ENCODE measurements at regions not wholly inside any gene's neighbourhood (a gene's known extent, or its start where the extent isn't known, plus 50 kb on each side); places are given as distances from the start of the nearest gene placed in this dataset.

DNA sequence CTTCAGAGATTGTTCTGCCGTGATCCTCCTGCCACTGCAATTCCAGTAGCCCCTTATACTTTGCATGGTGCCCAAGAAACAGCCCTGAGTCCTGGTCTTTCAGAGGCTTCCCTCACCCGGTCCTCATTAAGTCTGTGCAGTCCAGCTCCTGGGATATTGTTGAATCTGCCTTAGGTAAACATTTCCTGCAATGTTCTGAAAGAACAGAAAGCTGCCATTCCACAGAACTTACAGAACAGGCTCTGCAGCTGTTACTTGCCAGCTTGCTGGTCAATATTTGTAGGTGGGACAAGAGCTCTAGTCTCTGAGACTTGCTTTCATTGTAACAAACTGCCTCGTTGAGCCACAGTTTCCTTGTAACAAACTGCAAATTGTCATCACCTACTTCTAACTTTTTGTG, 115.0 kb upstream of the KIF5B start:
- DNase-seq (ENCODE audit: low read depth in 2 of 2), result no peak

GRCh38 chr10:32169556-32169955, 113.3 kb upstream of the KIF5B start:
- no peak for DNase-seq (ENCODE audit: low read depth in 2 of 2)

GRCh38 chr10:32167450-32167849, 111.2 kb upstream of the KIF5B start:
- DNase-seq (ENCODE audit: low read depth in 2 of 2), result no peak

- DNase-seq (ENCODE audit: low read depth in 2 of 2), result no peak
Measured at GRCh38 chr10:32166365-32166764, 110.1 kb upstream of the KIF5B start.

DNA sequence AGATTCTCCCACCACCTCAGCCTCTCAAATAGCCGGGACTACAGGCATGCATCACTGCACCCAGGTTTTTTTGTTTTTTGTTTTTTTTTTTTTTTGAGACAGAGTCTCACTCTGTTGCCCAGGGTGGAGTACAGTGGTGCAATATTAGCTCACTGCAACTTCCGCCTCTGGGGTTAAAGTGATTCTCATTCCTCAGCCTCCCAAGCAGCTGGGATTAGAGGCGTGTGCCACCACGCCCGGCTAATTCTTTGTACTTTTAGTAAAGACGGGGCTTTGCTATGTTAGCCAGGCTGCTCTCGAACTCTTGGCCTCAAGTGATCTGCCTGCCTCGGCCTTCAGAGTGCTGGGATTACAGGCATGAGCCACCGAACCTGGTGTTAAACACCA, 107.5 kb upstream of the KIF5B start:
- DNase-seq (ENCODE audit: low read depth in 2 of 2), result no peak

DNA sequence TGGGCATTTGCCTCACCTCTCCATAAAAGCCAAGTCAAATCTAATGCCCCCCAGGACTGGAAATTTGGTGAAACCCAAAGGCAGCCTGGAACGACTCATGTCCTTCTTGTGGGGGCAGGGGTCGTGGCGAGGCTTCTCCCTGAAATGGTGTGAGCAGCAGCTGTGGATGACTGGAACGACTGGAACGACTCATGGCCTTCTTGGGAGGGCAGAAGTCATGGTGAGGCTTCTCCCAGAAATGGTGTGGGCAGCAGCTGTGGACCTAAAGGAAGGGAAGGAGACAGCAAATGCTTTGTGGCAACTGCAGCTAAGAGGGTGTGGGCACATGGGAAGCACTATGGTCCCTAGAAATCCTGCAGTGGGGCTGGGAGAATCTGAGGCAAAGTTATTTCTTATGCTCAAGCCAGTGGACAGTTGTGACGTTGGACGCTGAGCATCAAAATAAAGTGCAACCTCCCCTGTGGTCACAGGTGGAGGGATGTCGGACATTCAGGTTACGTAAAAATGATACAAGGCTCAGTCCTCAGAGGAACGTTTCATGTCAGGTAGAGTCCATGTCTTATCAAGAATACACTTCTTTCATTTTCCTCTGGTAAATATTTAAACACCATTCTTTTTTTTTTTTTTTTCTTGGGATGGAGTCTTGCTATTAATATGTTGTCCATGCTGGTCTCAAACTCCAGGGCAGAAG, 107.0 kb upstream of the KIF5B start:
- DNase-seq (ENCODE audit: low read depth in 2 of 2), result no peak

DNA sequence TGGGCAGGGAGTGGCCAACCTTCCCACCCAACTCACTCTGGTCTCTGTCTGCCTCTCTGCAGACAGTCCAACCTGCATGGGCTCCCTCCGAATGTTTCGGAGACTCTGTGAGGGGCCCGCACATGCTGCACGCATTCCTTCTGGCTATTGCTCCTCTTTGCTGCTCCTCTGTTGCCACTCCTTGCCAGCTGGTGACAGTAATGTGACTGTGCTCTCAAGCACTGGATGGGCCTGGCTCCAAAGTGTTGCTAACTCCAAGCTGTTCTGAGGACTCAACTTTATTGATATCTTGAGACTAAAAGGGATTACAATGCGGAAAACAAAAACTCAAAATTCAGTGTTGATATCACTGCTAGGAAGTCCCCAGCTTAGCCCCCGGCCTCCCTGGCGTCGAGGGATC, 105.4 kb upstream of the KIF5B start:
- DNase-seq (ENCODE audit: low read depth in 2 of 2), result no peak

DNA sequence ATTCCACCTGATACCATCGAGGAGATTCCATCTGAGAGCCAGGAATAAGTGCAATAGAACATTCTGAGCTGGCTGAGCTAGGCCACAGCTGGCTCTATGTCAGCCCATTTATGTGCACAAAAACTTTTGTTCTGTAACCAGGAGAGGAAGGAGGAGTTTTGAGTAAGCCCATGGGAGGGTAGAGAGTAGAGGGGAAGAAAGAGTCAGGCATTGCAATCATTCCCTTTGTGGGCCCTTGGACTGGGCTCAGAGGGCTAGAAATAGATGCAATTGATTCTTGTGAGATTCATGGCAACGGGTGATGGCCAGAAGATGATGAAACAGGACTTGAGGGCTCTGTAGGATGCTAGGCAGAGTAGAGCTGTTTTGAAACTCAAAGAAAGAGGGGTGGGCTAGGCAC, 104.6 kb upstream of the KIF5B start:
- no peak for DNase-seq (ENCODE audit: low read depth in 2 of 2)

DNA sequence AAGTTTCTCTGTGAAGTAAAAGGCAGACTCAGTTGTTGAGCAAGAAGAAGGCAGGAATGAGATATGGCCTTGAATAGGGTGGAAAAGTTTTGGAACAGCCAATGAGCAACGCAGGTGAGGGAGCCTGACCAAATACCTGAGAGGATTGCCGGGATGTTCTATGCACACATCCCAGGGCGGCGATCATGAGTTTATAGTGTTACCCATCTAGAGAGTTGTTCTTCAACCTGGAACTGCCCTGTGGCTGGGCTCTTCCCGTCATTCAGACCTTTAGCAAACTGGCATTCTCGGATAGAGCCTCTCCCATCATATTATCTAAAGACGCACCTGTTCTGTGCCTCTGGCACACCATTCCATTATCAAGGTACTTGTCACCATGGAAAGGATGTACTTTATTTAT, 103.0 kb upstream of the KIF5B start:
- DNase-seq (ENCODE audit: low read depth in 2 of 2), result no peak

DNA sequence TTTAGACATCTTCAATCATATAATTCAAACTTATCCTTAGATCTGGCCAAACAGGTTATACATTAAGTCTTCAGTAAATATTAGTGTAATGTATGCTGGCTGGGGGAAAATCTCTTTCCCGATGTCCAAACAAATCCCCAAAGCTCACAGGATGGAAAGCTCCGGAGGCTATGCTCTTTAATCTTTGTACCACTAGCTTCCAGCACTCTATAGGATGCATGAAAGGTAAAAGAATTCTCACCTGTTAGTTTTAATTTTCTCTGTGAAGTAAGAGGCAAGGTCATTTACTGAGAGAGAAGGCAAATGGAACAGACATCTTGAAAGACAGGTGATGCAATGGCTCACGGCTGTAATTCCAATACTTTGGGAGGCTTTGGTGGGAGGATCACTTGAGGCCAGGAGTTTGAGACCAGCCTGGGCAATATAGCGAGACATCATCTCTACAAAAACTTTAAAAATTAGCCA, 99.8 kb upstream of the KIF5B start:
- DNase-seq (ENCODE audit: low read depth in 2 of 2), result no peak

- no peak for DNase-seq (ENCODE audit: low read depth in 2 of 2)
Measured at GRCh38 chr10:32155075-32155516, 98.9 kb upstream of the KIF5B start.

DNA sequence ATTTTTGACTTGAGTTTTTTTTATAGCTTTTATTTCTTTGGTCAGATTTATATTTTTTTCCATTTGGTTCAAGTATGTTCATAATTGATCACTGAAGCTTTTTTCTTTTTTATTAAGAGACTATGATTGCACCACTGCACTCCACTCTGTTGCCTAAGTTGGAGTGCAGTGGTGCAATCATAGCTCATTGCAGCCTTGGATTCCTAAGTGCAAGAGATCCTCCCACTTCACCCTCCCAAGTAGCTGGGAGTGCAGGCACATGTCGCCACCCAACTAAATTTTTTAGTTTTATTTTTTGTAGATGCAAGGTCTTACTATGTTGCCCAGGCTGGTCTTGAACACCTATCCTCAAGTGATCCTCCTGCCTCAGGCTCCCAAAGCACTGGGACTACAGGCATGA, 97.7 kb upstream of the KIF5B start:
- DNase-seq (ENCODE audit: low read depth in 2 of 2), result no peak

- no peak for DNase-seq (ENCODE audit: low read depth in 2 of 2)
Measured at GRCh38 chr10:32153252-32153651, 97.0 kb upstream of the KIF5B start.

DNA sequence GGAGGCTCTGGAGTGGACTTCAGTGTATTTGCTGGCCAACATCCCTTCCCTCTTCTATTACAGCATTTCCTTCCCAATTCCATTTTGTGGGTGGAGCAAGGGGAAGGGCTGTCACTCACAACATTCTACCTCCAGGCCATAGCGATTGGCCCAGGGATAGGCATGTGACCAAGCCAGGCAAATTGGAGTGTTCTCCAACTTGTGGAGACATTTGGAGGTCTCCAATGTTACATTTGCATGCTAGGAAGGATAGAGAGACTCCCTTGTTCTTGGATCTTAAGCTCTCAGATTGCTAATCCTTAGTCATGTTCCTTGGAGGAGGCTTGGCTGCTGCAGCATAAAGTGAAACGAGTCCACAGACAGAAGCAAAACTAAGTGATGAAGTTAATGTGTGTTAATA, 95.6 kb upstream of the KIF5B start:
- DNase-seq (ENCODE audit: low read depth in 2 of 2), result no peak

GRCh38 chr10:32150532-32151101, 94.4 kb upstream of the KIF5B start:
- no peak for DNase-seq (ENCODE audit: low read depth in 2 of 2)

DNA sequence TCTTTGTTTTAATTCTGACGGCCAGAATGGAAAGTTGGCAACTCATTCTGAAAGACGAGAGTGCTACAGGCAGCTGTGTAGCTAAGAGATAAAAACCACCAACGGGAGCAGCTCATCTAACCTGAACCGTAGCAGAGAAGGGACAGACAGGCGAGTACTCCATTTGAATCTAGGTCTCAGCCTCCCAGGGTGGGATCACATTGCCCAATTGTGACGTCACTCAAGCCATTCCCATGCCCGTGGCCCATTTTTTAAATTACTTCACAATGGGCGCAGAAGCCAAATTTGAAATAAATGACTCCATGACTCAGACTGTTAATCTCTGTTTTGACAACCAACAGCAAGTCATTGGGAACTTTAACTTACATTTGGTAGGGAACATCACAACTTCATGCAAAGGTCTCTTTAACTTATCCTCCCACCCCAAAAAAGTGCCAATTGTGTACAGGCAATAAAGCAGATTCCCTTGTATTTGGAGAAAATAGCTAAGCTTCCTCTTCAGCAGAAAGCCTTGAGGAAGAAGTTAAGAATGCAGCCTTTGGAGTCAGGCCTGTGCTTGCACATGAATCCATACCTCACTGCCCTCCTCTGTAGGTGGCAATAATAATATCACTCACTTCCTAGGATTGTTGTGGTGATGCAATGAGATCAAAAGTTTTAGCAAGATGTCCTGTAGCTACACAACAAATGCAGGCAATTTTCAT, 93.2 kb upstream of the KIF5B start:
- DNase-seq (ENCODE audit: low read depth in 2 of 2), result peak; percentile 12 to 26

DNA sequence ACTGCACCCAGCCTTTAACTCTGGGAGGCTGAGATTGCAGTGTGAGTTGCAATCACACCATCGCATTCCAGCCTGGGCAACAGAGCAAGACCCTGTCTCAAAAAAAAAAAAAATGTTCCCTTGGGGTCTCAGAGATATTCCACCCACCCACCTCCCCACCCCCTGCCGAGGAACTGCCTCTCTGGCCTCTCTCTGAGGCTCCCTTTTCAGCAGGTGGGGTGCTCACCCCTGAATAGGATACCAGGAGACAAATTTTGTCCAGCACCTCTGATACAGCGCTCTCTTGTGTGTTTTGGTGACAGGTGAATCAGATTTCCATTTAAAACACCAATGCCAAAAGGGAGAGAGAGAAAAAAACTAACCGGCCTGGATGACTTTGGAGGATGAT, 92.6 kb upstream of the KIF5B start:
- no peak for DNase-seq (ENCODE audit: low read depth in 2 of 2)

GRCh38 chr10:32147730-32148129, 91.5 kb upstream of the KIF5B start:
- DNase-seq (ENCODE audit: low read depth in 2 of 2), result no peak

GRCh38 chr10:32146166-32146565, 89.9 kb upstream of the KIF5B start:
- DNase-seq (ENCODE audit: low read depth in 2 of 2), result no peak

GRCh38 chr10:32144817-32145688, 88.8 kb upstream of the KIF5B start:
- DNase-seq (ENCODE audit: low read depth in 2 of 2), result no peak

GRCh38 chr10:32143302-32143847, 87.2 kb upstream of the KIF5B start:
- no peak for DNase-seq (ENCODE audit: low read depth in 2 of 2)

DNA sequence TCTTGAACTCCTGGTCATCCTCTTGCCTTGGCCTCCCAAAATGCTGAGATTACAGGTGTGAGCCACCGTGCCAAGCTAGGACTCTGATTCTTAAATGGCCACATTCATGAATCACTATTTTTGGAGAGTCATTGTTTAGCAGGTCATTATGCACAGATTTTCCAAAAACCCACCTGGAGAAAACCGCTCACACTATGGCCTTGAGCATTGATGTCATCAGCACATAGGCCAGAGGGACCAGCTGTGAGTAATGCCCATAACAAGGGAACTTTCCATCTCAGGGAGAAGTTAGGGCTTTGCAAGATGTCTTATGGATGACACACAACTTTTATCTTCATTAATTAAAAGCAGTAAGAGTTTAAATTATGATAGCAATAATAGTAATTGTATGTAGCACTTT, 86.4 kb upstream of the KIF5B start:
- DNase-seq (ENCODE audit: low read depth in 2 of 2), result no peak

Data from fibroblast of skin of left quadriceps (primary cell).